Esophagus (tissue), 2 donors: ENCODE measurements at regions not wholly inside any gene's neighbourhood (a gene's known extent, or its start where the extent isn't known, plus 50 kb on each side); places are given as distances from the start of the nearest gene placed in this dataset.

Experiments used
- H3K27ac ChIP-seq, 2 donors: one replicate each; pipeline ENCODE4 v1.5.1; 2013; ENCODE audit warnings: low read depth in 2 of 2, mild to moderate bottlenecking in 2 of 2, inconsistent platforms in 1 of 2, low read length in 1 of 2, moderate library complexity in 1 of 2
- H3K27me3 ChIP-seq, 2 donors: one replicate each; pipeline ENCODE4 v1.6.1; 2013; ENCODE audit warnings: low read length in 2 of 2, control low read depth in 1 of 2, mild to moderate bottlenecking in 1 of 2; ENCODE audit not compliant: insufficient read depth in 2 of 2, control insufficient read depth in 1 of 2
- H3K36me3 ChIP-seq, 2 donors: one replicate each; pipeline ENCODE4 v1.6.1; 2013; ENCODE audit warnings: low read length in 1 of 2; ENCODE audit not compliant: control insufficient read depth in 2 of 2, insufficient read depth in 2 of 2
- H3K4me1 ChIP-seq, 2 donors: one replicate each; pipeline ENCODE4 v1.6.1; 2013; ENCODE audit warnings: low read length in 1 of 2; ENCODE audit not compliant: control insufficient read depth in 2 of 2, insufficient read depth in 2 of 2
- H3K4me3 ChIP-seq, 2 donors: one replicate each; pipeline ENCODE4 v1.5.1; 2013; ENCODE audit warnings: low read length in 2 of 2, mild to moderate bottlenecking in 2 of 2, low read depth in 1 of 2, moderate library complexity in 1 of 2
- H3K9me3 ChIP-seq, 2 donors: one replicate each; pipeline ENCODE4 v1.6.1; 2013; ENCODE audit warnings: mild to moderate bottlenecking in 2 of 2, low read depth in 1 of 2, low read length in 1 of 2, moderate library complexity in 1 of 2; ENCODE audit not compliant: control insufficient read depth in 2 of 2, insufficient read depth in 1 of 2
- WGBS, 2 donors: extraction: QIAGEN DNeasy Blood & Tissue Kit; methylation state at CpG; one replicate each; pipeline ENCODE4 v1.1.7; 2013; 5-methylcytosine and 5-hydroxymethylcytosine counted together
- donor health status: healthy with polysubstance abuse.
- donor health status: Bipolar disorder and iron deficiency.

DNA sequence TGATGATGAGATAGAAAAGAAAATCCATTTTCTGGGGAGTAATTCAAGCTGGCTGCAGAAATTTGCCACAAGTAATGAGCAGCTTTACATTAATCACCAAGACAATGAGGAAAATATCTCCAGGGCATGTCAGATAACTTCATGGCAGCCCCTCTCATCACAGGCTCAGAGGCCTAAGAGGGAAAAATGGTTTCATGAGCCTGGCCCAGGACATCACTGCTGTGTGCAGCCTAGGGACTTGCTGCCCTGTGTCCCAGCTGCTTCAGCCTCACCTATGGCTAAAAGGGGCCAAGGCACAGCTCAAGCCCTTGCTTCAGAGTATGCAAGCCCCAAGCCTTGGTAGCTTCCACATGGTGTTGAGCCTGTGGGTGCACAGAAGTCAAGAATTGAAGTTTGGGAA is 161.7 kb downstream of the OPA1 start:
- no peaks in the 10 kb centered on the region for H3K36me3 ChIP-seq
- H3K9me3 ChIP-seq = peaks cover 3 to 5% of the 10 kb centered on the region in 2 donors
- no peaks in the 10 kb centered on the region for H3K4me1 ChIP-seq
- H3K27ac ChIP-seq = no peak overlapping the region
- no peak overlapping the region for H3K4me3 ChIP-seq
- H3K27me3 ChIP-seq = no peaks in the 10 kb centered on the region

- Histone ChIP-seq H3K9me3 (peaks cover 3 to 5% of the 10 kb centered on the region in 2 donors), H3K27ac (no peak overlapping the region), H3K4me3 (no peak overlapping the region), H3K27me3 (no peaks in the 10 kb centered on the region), H3K4me1 (no peaks in the 10 kb centered on the region), H3K36me3 (no peaks in the 10 kb centered on the region)
- WGBS, 2 donors = 97 to 100% methylated on average over 1 of the region's 1 CpG
Measured at GRCh38 chr3:193756536-193756935, 163.5 kb downstream of the OPA1 start.

DNA sequence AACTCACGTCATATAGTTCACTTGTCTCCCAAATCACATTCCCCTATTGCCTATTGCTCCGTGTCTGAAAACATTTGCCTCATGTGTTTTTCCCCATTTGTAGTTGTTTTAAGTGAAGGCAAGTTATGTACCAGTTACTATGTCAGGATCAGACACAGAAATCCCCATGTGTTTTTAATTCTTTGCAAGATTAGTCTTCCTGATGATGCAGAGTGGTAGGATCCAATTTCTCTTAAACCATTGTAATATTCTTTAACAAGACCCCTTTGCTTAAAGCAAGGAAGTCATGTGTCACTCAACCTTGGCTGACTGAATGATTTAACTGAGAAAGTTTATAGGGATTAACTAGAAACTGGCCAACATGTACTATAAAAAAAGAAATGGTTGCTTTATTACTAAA is 164.4 kb downstream of the OPA1 start:
- 83 to 91% methylated on average over 2 of the region's 2 CpGs for WGBS, 2 donors
- no peak overlapping the region for H3K27ac ChIP-seq
- no peak overlapping the region for H3K4me3 ChIP-seq
- peaks cover 3 to 5% of the 10 kb centered on the region in 2 donors for H3K9me3 ChIP-seq
- no peaks in the 10 kb centered on the region for H3K27me3 ChIP-seq
- no peaks in the 10 kb centered on the region for H3K4me1 ChIP-seq
- no peaks in the 10 kb centered on the region for H3K36me3 ChIP-seq

DNA sequence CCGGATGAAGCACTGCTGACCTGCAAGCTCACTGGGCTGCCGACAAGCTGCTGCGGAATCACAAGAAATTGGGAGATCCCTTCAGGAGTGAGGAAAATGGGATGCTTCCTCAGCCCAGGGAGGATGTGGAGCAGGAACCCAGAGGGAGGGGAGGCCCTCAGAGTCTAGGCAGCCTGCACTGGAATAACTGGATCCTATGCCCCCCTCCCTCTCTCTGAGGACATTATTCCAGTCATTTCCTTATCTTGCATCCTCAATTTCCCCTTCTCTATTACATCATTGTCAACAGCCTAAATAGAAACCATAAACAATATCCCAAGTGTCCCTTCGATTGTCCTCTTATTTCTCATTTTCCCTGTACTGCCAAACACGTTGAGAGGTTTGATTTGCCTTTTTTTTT is 169.0 kb downstream of the OPA1 start:
- Histone ChIP-seq H3K36me3 (no peaks in the 10 kb centered on the region), H3K27ac (no peak overlapping the region), H3K9me3 (peaks cover 2% of the 10 kb centered on the region in 2 donors), H3K4me1 (peaks cover 0 to 4% of the 10 kb centered on the region in 2 donors), H3K4me3 (no peak overlapping the region), H3K27me3 (no peaks in the 10 kb centered on the region)
- 82 to 91% methylated on average over 5 of the region's 5 CpGs for WGBS, 2 donors

DNA sequence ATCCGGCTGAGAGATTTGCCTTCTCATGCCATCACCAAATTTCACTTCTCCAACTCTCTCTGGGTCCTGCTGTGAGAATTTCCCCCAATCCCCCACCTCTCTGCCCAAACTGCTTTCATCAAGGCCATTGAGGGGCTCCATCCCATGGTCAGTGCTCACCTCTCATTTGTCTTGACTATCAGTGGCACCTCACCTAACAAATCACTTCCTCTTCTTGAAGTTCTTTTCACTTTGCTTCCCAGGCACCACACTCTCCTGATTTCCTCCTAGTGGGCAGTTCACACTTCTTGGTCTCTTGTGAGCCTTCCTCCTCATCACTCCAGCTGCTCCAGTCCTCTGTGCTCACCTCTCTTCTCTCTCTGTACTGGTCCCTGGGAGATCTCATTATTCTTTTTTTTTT is 169.6 kb downstream of the OPA1 start:
- Histone ChIP-seq H3K4me3 (no peak overlapping the region), H3K4me1 (peaks cover 0 to 4% of the 10 kb centered on the region in 2 donors), H3K36me3 (no peaks in the 10 kb centered on the region), H3K27me3 (no peaks in the 10 kb centered on the region), H3K9me3 (no peaks in the 10 kb centered on the region), H3K27ac (no peak overlapping the region)
- 84 to 100% methylated on average over 1 of the region's 1 CpG for WGBS, 2 donors

GRCh38 chr3:193764959-193765358 is 172.0 kb downstream of the OPA1 start:
- no peak overlapping the region for H3K27ac ChIP-seq
- H3K36me3 ChIP-seq = no peaks in the 10 kb centered on the region
- H3K4me1 ChIP-seq = peaks cover 0 to 4% of the 10 kb centered on the region in 2 donors
- 44 to 56% methylated on average over 5 of the region's 5 CpGs for WGBS, 2 donors
- no peaks in the 10 kb centered on the region for H3K27me3 ChIP-seq
- no peak overlapping the region for H3K4me3 ChIP-seq
- H3K9me3 ChIP-seq = no peaks in the 10 kb centered on the region

DNA sequence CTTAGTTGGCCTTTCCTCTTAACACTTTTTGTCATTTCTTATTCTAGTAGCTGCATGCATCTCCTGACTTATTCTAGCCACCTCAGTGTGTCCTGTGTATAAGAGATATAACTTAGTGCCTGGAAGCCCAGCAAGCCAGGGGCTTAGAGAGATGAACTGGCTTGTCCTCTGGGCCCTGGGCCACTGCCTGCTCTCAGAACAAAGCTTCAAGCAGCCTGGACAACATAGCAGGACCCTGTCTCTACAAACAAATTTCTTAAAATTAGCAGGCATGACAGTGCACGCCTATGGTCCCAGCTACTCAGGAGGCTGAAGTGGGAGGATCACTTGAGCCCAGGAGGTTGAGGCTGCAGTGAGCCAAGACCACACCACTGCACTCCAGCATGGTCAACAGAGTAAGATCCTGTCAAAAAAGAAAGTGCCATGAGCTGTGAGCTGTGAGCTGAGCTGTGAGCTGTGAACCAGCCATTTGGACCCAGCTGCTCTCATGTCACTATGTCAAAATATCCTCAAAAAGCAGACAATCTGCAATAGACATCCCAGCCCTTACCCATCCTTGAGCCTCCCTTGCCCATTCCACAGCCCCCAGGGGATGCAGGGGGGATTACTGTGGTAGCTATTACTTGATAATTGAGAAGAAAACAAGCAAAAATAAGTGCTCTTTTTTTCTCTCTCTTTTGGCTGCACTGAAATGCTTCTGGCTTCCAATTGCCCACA is 174.5 kb downstream of the OPA1 start:
- Histone ChIP-seq H3K27ac (no peak overlapping the region), H3K27me3 (no peaks in the 10 kb centered on the region), H3K9me3 (no peaks in the 10 kb centered on the region), H3K4me1 (peaks cover 0 to 4% of the 10 kb centered on the region in 2 donors), H3K36me3 (no peaks in the 10 kb centered on the region), H3K4me3 (no peak overlapping the region)
- WGBS, 2 donors = 86 to 96% methylated on average over 1 of the region's 1 CpG

GRCh38 chr3:193768070-193768394 is 175.0 kb downstream of the OPA1 start:
- Histone ChIP-seq H3K4me1 (peaks cover 0 to 4% of the 10 kb centered on the region in 2 donors), H3K27me3 (no peaks in the 10 kb centered on the region), H3K9me3 (no peaks in the 10 kb centered on the region), H3K27ac (no peak overlapping the region), H3K4me3 (no peak overlapping the region), H3K36me3 (no peaks in the 10 kb centered on the region)
- 73 to 74% methylated on average over 2 of the region's 2 CpGs for WGBS, 2 donors

DNA sequence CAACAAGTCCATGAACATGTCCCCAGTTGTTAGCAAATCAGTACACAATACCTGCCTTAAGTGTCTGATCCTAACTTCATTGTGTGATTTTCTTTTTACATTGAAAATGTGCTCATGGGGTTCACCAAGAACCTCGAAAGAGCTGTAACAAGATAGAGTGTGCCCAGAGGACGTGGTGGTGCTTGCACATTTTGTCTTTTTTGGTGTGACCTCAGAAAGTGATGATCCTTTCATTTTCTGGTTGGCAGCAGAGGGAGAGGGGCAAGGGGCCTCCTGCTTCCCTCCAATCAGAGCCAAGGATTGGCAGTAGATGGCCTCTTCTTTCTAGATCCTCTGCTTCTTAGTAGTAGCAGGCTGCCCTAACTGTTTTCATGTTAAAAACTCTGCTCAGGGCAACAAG is 176.4 kb downstream of the OPA1 start:
- Histone ChIP-seq H3K9me3 (no peaks in the 10 kb centered on the region), H3K27ac (no peak overlapping the region), H3K36me3 (no peaks in the 10 kb centered on the region), H3K4me3 (no peak overlapping the region), H3K4me1 (peaks cover 0 to 4% of the 10 kb centered on the region in 2 donors), H3K27me3 (no peaks in the 10 kb centered on the region)
- 82 to 90% methylated on average over 2 of the region's 2 CpGs for WGBS, 2 donors

DNA sequence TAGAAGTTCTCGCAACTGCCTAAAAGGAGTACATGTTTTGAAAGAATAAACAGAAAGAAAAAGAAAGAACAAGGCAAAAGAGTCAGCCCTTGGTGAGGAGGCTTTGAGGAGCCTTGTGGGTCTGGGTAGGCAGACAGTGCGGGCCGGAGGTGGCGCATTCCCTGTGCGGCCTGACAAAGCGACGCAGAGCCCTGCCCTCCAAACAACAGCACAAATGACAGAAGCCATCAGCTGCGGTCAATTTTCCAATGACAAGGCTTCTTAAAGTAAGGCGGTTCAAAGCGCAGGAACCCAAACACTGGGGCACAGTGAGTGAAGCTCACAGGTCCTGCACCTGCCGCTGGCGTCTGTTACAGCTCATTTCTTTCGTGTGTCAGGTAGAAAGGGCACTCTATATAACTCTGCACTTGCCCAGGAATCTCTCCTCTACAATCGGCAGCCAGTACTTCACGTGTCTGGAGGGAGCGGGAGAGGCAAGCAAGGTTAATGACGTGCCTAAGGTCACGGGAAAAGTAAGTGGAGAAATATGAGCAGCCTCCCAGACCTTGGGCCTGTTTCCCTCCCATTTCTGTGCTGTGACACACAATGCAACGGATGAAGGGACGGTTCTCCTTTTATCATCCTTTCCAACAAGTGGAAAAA is 178.1 kb downstream of the OPA1 start:
- Histone ChIP-seq H3K27ac (no peak overlapping the region), H3K4me3 (no peak overlapping the region), H3K27me3 (no peaks in the 10 kb centered on the region), H3K4me1 (no peaks in the 10 kb centered on the region), H3K9me3 (no peaks in the 10 kb centered on the region), H3K36me3 (no peaks in the 10 kb centered on the region)
- WGBS, 2 donors = 92 to 95% methylated on average over 20 of the region's 20 CpGs
